CD14-positive monocyte (primary cell): ENCODE measurements at regions not wholly inside any gene's neighbourhood (a gene's known extent, or its start where the extent isn't known, plus 50 kb on each side); places are given as distances from the start of the nearest gene placed in this dataset.

ENCODE experiments used
- DNase-seq, 3 donors: peaks; one replicate each; pipeline ENCODE4 v3.0.0-alpha.2; 2011 to 2022
- H2AFZ ChIP-seq: 2 replicates; pipeline ENCODE4 v1.6.0; 2012; ENCODE audit warnings: mild to moderate bottlenecking, low read depth, low read length, inconsistent platforms; ENCODE audit not compliant: insufficient read depth, poor library complexity, severe bottlenecking
- H3K27ac ChIP-seq, 2 donors: 1 replicate in 1 of 2; 2 replicates in 1 of 2; pipeline ENCODE4 v1.5.1; 2012 to 2013; ENCODE audit warnings: low read length in 2 of 2, control low read depth in 1 of 2, inconsistent platforms in 1 of 2, low read depth in 1 of 2, mild to moderate bottlenecking in 1 of 2
- H3K27me3 ChIP-seq, 2 donors: one replicate each; pipeline versions ENCODE4 v1.6.0 to v1.6.1; 2011 to 2013; ENCODE audit warnings: low read length in 2 of 2; ENCODE audit not compliant: control insufficient read depth in 2 of 2, insufficient read depth in 2 of 2
- H3K36me3 ChIP-seq, 2 donors: replicated peaks in 1 of 2; 1 replicate in 1 of 2; 2 replicates in 1 of 2; pipeline versions ENCODE4 v1.5.1 to v1.6.1; 2012 to 2013; ENCODE audit warnings: low read length in 2 of 2, control low read depth in 1 of 2, inconsistent platforms in 1 of 2, mild to moderate bottlenecking in 1 of 2; ENCODE audit not compliant: insufficient read depth in 2 of 2, control insufficient read depth in 1 of 2
- H3K4me1 ChIP-seq, 2 donors: 1 replicate in 1 of 2; 2 replicates in 1 of 2; pipeline versions ENCODE4 v1.5.1 to v1.6.1; 2012 to 2013; ENCODE audit warnings: low read length in 2 of 2, control low read depth in 1 of 2, inconsistent platforms in 1 of 2, mild to moderate bottlenecking in 1 of 2, moderate library complexity in 1 of 2; ENCODE audit not compliant: insufficient read depth in 2 of 2, control insufficient read depth in 1 of 2
- H3K4me2 ChIP-seq: replicated peaks from 2 replicates; pipeline ENCODE3; 2012; ENCODE audit warnings: low read length, moderate library complexity, mild to moderate bottlenecking; ENCODE audit not compliant: poor library complexity, severe bottlenecking; ENCODE audit errors: extremely low read depth
- H3K4me3 ChIP-seq, 3 experiments: fragments of 200-600 bp in 1 of 3; sonication (generic) in 1 of 3; replicated peaks in 1 of 3; 1 replicate in 2 of 3; 2 replicates in 1 of 3; pipeline ENCODE4 v1.5.1; 2011 to 2013; ENCODE audit warnings: low read length in 3 of 3, mild to moderate bottlenecking in 3 of 3, control low read depth in 2 of 3, low read depth in 2 of 3, inconsistent platforms in 1 of 3, moderate library complexity in 1 of 3
- H3K79me2 ChIP-seq: 2 replicates; pipeline ENCODE4 v1.6.0; 2012; ENCODE audit warnings: mild to moderate bottlenecking, control low read depth, inconsistent platforms, low read length, moderate library complexity; ENCODE audit not compliant: insufficient read depth
- H3K9ac ChIP-seq: 2 replicates; pipeline ENCODE4 v1.6.0; 2017; ENCODE audit warnings: low read length, mild to moderate bottlenecking; ENCODE audit not compliant: insufficient read depth, poor library complexity, severe bottlenecking
- H3K9me3 ChIP-seq, 2 donors: replicated peaks in 1 of 2; 1 replicate in 1 of 2; 2 replicates in 1 of 2; pipeline versions ENCODE4 v1.5.1 to v1.6.1; 2012 to 2013; ENCODE audit warnings: low read length in 2 of 2, control low read depth in 1 of 2; ENCODE audit not compliant: control insufficient read depth in 1 of 2, insufficient read depth in 1 of 2
- H4K20me1 ChIP-seq: 2 replicates; pipeline ENCODE4 v1.6.0; 2012; ENCODE audit warnings: mild to moderate bottlenecking, low read length, control low read depth, moderate library complexity; ENCODE audit not compliant: insufficient read depth
- H3K27ac Mint-ChIP-seq, 7 donors: one replicate each; pipeline ENCODE4 v1.8.0; 2020; ENCODE audit warnings: mild to moderate bottlenecking in 7 of 7, mixed read lengths in 7 of 7, moderate library complexity in 6 of 7, inconsistent platforms in 2 of 7
- H3K27me3 Mint-ChIP-seq, 3 donors: one replicate each; pipeline ENCODE4 v1.8.0; 2021 to 2022; ENCODE audit warnings: low read depth in 3 of 3, mild to moderate bottlenecking in 3 of 3, mixed read lengths in 3 of 3, moderate library complexity in 3 of 3, inconsistent platforms in 1 of 3
- H3K36me3 Mint-ChIP-seq, 2 donors: one replicate each; pipeline ENCODE4 v1.8.0; 2020; ENCODE audit warnings: mixed read lengths in 2 of 2, inconsistent platforms in 1 of 2, mild to moderate bottlenecking in 1 of 2
- H3K4me1 Mint-ChIP-seq: one replicate; pipeline ENCODE4 v1.8.0; 2020; ENCODE audit warnings: mild to moderate bottlenecking, mixed read lengths
- H3K4me3 Mint-ChIP-seq, 2 donors: one replicate each; pipeline ENCODE4 v1.8.0; 2020; ENCODE audit warnings: mild to moderate bottlenecking in 2 of 2, mixed read lengths in 2 of 2, moderate library complexity in 1 of 2
- H3K9me3 Mint-ChIP-seq, 7 donors: one replicate each; pipeline ENCODE4 v1.8.0; 2020 to 2022; ENCODE audit warnings: mixed read lengths in 7 of 7, mild to moderate bottlenecking in 6 of 7, moderate library complexity in 6 of 7, inconsistent platforms in 2 of 7
- CTCF ChIP-seq: fragments of 200-600 bp; IDR thresholded peaks from one replicate; pipeline ENCODE4 v1.8.0; 2022; ENCODE audit warnings: antibody characterized with exemption, mild to moderate bottlenecking
- WGBS: methylation state at CpG from one replicate; pipeline ENCODE4 v1.1.5; 2013; ENCODE audit warnings: missing lambda C conversion rate; ENCODE audit not compliant: insufficient coverage; 5-methylcytosine and 5-hydroxymethylcytosine counted together
- intact Hi-C, 2 donors: fragments of 100-400 bp; cut with micrococcal nuclease; formaldehyde crosslinking; loops; one replicate each; pipeline versions ENCODE4 v1.15.0 to v1.15.1; 2023

GRCh38 chr13:22126433-22127021 is 455.7 kb downstream of the FGF9 start:
- no peak overlapping the region for H2AFZ ChIP-seq
- no peak overlapping the region for H3K27ac ChIP-seq
- peaks cover 0 to 5% of the 10 kb centered on the region in 2 donors for H3K4me1 ChIP-seq
- H4K20me1 ChIP-seq: no peaks in the 10 kb centered on the region
- Mint-ChIP-seq H3K36me3 (no peaks in the 10 kb centered on the region), H3K9me3 (peaks cover 10 to 21% (median 13%) of the 10 kb centered on the region in 7 donors), H3K27me3 (peaks cover 2 to 4% (median 2%) of the 10 kb centered on the region in 3 donors), H3K27ac (peak overlapping the region in 2 of 7 donors; percentile 32 to 78), H3K4me3 (no peak overlapping the region), H3K4me1 (peaks cover 13% of the 10 kb centered on the region)
- H3K36me3 ChIP-seq: no peaks in the 10 kb centered on the region
- no peak overlapping the region for H3K4me2 ChIP-seq
- H3K4me3 ChIP-seq: no peak overlapping the region
- intact Hi-C loops: no loop called here
- H3K9me3 ChIP-seq: peaks cover 11% of the 10 kb centered on the region in 2 donors
- no peak for TF ChIP-seq CTCF
- WGBS: 0% methylated on average over 1 of the region's 2 CpGs
- peak in 2 of 3 donors; percentile 10 to 14 for DNase-seq
- no peaks in the 10 kb centered on the region for H3K27me3 ChIP-seq
- no peaks in the 10 kb centered on the region for H3K79me2 ChIP-seq
- H3K9ac ChIP-seq: no peak overlapping the region

DNA sequence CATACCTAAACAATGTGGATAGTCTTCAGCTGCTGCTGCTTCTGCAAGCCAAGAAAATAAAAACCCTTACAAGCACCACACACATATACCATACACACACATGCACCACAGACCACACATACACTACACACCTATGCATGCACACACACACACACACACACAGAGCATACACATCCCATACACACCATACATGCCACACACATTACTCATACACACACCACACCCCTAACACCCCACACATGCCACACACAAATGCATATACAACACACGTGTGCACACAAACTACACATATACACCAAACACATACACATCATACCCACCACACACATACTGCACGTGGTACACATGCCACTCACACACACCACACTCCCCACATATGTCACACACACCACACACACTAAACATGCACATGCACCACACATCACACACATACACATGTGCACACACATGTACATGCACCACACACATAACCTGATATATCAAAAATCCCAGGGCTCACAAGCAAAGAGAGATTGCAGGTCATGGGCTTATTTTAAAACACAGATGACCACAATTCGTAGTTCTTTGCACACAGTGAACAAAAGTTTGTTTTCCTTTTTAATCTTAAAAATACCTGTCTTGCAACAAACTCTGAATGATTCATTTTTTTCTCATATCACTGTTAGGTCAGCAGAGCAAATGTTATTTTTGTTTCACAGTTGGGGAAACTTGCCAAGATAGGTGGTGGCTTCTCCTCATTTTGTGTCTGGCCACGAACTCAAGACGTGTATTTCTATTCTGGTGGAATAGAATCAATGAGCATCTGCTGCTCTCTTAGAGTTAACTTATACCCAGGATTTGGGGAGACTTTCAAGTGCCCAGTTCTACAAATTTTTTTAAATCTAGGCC is 456.6 kb downstream of the FGF9 start:
- Mint-ChIP-seq H3K4me1 (peaks cover 13% of the 10 kb centered on the region), H3K4me3 (peak overlapping the region in 1 of 2 donors; percentile 11), H3K27ac (no peak overlapping the region), H3K9me3 (peaks cover 10 to 20% (median 13%) of the 10 kb centered on the region in 7 donors), H3K27me3 (peaks cover 0 to 2% (median 2%) of the 10 kb centered on the region in 3 donors), H3K36me3 (no peaks in the 10 kb centered on the region)
- no peak overlapping the region for H3K9ac ChIP-seq
- H3K27me3 ChIP-seq: no peaks in the 10 kb centered on the region
- WGBS: 90% methylated on average over 2 of the region's 5 CpGs
- DNase-seq: no peak
- no peaks in the 10 kb centered on the region for H3K36me3 ChIP-seq
- peaks cover 11% of the 10 kb centered on the region in 2 donors for H3K9me3 ChIP-seq
- intact Hi-C loops: no loop called here
- no peak overlapping the region for H3K4me2 ChIP-seq
- H4K20me1 ChIP-seq: no peaks in the 10 kb centered on the region
- no peaks in the 10 kb centered on the region for H3K79me2 ChIP-seq
- no peak overlapping the region for H2AFZ ChIP-seq
- TF ChIP-seq CTCF: no peak
- H3K4me1 ChIP-seq: peaks cover 0 to 5% of the 10 kb centered on the region in 2 donors
- H3K27ac ChIP-seq: no peak overlapping the region
- H3K4me3 ChIP-seq: no peak overlapping the region
